HG02678 (cell line): ENCODE measurements at regions not wholly inside any gene's neighbourhood (a gene's known extent, or its start where the extent isn't known, plus 50 kb on each side); places are given as distances from the start of the nearest gene placed in this dataset.

Experiments
- ATAC-seq: cut with Tn5 transposase; IDR thresholded peaks from one replicate; pipeline ENCODE4 v1.9.1; 2021; ENCODE audit warnings: mild to moderate bottlenecking, moderate library complexity; ENCODE audit not compliant: unreplicated experiment

- no peak for ATAC-seq
Observed at GRCh38 chr15:69806287-69806915, 291.3 kb downstream of the TLE3 start.

- ATAC-seq = no peak
Observed at GRCh38 chr15:69807721-69808120, 290.0 kb downstream of the TLE3 start.

- no peak for ATAC-seq
Observed at GRCh38 chr15:69808756-69809155, 289.0 kb downstream of the TLE3 start.

GRCh38 chr15:69809421-69809820 is 288.3 kb downstream of the TLE3 start:
- no peak for ATAC-seq

- ATAC-seq = no peak
Observed at GRCh38 chr15:69810431-69811354, 287.0 kb downstream of the TLE3 start.

GRCh38 chr15:69812861-69813261 is 284.9 kb downstream of the TLE3 start:
- ATAC-seq = no peak

- no peak for ATAC-seq
Observed at GRCh38 chr15:69813881-69814280, 283.8 kb downstream of the TLE3 start.

- ATAC-seq = no peak
Observed at GRCh38 chr15:69814932-69815331, 282.8 kb downstream of the TLE3 start.

GRCh38 chr15:69815793-69816192 is 281.9 kb downstream of the TLE3 start:
- no peak for ATAC-seq

- no peak for ATAC-seq
Observed at GRCh38 chr15:69816522-69816921, 281.2 kb downstream of the TLE3 start.

- ATAC-seq = no peak
Observed at GRCh38 chr15:69818529-69818928, 279.2 kb downstream of the TLE3 start.

- no peak for ATAC-seq
Observed at GRCh38 chr15:69819371-69819770, 278.3 kb downstream of the TLE3 start.

GRCh38 chr15:69820819-69821218 is 276.9 kb downstream of the TLE3 start:
- ATAC-seq = no peak

GRCh38 chr15:69823223-69823907 is 274.4 kb downstream of the TLE3 start:
- ATAC-seq = no peak

- no peak for ATAC-seq
Observed at GRCh38 chr15:69824075-69824876, 273.4 kb downstream of the TLE3 start.

- ATAC-seq = no peak
Observed at GRCh38 chr15:69824877-69825406, 272.8 kb downstream of the TLE3 start.

- ATAC-seq = no peak
Observed at GRCh38 chr15:69825941-69826818, 271.5 kb downstream of the TLE3 start.

- ATAC-seq = no peak
Observed at GRCh38 chr15:69826819-69827175, 270.9 kb downstream of the TLE3 start.

- ATAC-seq = no peak
Observed at GRCh38 chr15:69827751-69828150, 270.0 kb downstream of the TLE3 start.
